Vagina (tissue), 2 donors: ENCODE measurements at regions not wholly inside any gene's neighbourhood (a gene's known extent, or its start where the extent isn't known, plus 50 kb on each side); places are given as distances from the start of the nearest gene placed in this dataset.

Experiments
- POLR2A ChIP-seq, 2 donors: fragments of 450-650 bp; IDR thresholded peaks; one replicate each; pipeline ENCODE4 v1.6.1; 2017; ENCODE audit warnings: antibody characterized with exemption in 2 of 2, mild to moderate bottlenecking in 2 of 2, moderate library complexity in 2 of 2
- POLR2AphosphoS5 ChIP-seq, 2 donors: sonication (generic); formaldehyde crosslinking; IDR thresholded peaks; one replicate each; pipeline ENCODE4 v1.9.0; 2017; ENCODE audit warnings: antibody characterized with exemption in 2 of 2, mild to moderate bottlenecking in 2 of 2, low read depth in 1 of 2; ENCODE audit not compliant: insufficient read depth in 1 of 2
- TF ChIP-seq, protein P1 (sequence below), 3 experiments: fragments of 450-650 bp in 2 of 3; fragments of 200-600 bp in 1 of 3; sonication (generic) in 1 of 3; IDR thresholded peaks; one replicate each; pipeline ENCODE4 v1.5.1; 2017 to 2019; ENCODE audit warnings: antibody characterized with exemption in 3 of 3, mild to moderate bottlenecking in 2 of 3, moderate library complexity in 2 of 3

DNA sequence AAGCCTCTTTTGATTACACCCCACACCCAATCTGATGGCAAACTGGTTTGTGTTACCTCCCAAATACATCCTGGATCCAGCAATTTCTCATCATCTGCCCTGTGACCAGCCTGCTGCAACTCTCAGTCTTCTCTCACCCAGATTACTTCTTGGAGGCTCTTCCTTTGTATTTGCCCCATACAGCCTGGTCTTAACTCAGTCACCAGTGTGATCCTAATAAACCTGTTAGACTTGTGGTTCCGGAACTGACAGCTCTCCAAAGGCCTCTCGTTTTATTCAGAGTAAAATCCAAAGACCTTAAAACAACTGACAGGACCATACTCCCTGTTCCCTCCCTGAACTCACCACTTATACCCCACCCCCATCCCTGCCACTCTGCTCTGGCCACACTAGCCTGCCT lies 228.2 kb upstream of the PAPPA start:
- no peak for TF ChIP-seq POLR2A (IDR thresholded peaks at IDR 0.05)
- TF ChIP-seq, protein P1, sequence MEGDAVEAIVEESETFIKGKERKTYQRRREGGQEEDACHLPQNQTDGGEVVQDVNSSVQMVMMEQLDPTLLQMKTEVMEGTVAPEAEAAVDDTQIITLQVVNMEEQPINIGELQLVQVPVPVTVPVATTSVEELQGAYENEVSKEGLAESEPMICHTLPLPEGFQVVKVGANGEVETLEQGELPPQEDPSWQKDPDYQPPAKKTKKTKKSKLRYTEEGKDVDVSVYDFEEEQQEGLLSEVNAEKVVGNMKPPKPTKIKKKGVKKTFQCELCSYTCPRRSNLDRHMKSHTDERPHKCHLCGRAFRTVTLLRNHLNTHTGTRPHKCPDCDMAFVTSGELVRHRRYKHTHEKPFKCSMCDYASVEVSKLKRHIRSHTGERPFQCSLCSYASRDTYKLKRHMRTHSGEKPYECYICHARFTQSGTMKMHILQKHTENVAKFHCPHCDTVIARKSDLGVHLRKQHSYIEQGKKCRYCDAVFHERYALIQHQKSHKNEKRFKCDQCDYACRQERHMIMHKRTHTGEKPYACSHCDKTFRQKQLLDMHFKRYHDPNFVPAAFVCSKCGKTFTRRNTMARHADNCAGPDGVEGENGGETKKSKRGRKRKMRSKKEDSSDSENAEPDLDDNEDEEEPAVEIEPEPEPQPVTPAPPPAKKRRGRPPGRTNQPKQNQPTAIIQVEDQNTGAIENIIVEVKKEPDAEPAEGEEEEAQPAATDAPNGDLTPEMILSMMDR (IDR thresholded peaks at IDR 0.05): no peak
- no peak for TF ChIP-seq POLR2AphosphoS5 (IDR thresholded peaks at IDR 0.05; ENCODE audit: insufficient read depth in 1 of 2, low read depth in 1 of 2)
